NB4 (cell line): ENCODE measurements at regions not wholly inside any gene's neighbourhood (a gene's known extent, or its start where the extent isn't known, plus 50 kb on each side); places are given as distances from the start of the nearest gene placed in this dataset.
"Not testable (repeated sequence)": the region's sequence is repeated elsewhere in the genome, so short reads cannot be mapped to it uniquely, and the experiment has no call there.

Source experiments
- DNase-seq: peaks from one replicate; pipeline ENCODE4 v3.0.0; 2010; ENCODE audit warnings: low read depth
- H3K4me3 ChIP-seq: one replicate; pipeline ENCODE4 v1.5.1; 2011; ENCODE audit warnings: mild to moderate bottlenecking, low read depth, low read length, moderate library complexity
- CTCF ChIP-seq: IDR thresholded peaks from one replicate; pipeline ENCODE4 v1.5.1; 2012; ENCODE audit warnings: low read depth, low read length
- MYC ChIP-seq: IDR thresholded peaks from 2 replicates; pipeline ENCODE4 v1.6.1; 2011; ENCODE audit warnings: low read depth, low read length
- POLR2A ChIP-seq: IDR thresholded peaks from 2 replicates; pipeline ENCODE4 v1.6.1; 2011; ENCODE audit warnings: mild to moderate bottlenecking; ENCODE audit not compliant: insufficient read length; ENCODE audit errors: extremely low read depth
- TF ChIP-seq, protein P1 (sequence below): IDR thresholded peaks from 2 replicates; pipeline ENCODE4 v1.6.1; 2011; ENCODE audit warnings: low read depth, low read length

GRCh38 chr3:22010997-22011396 lies 260.0 kb upstream of the ZNF385D start:
- TF ChIP-seq POLR2A (no peak), MYC (no peak), CTCF (no peak)
- TF ChIP-seq, protein P1, sequence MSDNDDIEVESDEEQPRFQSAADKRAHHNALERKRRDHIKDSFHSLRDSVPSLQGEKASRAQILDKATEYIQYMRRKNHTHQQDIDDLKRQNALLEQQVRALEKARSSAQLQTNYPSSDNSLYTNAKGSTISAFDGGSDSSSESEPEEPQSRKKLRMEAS, result no peak
- DNase-seq, result no peak
- no peak overlapping the region for H3K4me3 ChIP-seq

GRCh38 chr3:22012471-22012870 lies 261.5 kb upstream of the ZNF385D start:
- DNase-seq, result no peak

DNA sequence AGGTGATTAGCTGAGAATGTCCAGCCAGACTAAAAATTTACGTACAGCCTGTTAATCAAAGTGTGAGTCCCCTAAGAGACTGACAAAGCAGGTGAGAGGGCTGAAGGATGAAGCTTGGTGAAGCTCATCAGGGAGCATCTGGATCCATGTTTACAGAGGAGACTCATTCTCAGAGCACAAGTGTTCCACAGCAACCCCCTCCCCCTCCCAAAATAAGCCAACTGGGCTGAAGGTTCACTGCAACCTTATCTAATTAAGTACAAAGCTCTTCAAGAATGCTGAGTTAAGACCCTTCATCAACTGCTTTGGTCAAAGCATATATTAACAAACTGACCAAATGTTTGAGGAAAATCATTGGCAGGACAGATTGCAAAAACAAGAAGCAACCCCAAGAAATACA lies 262.6 kb upstream of the ZNF385D start:
- TF ChIP-seq POLR2A, result no peak
- no peak for TF ChIP-seq MYC
- TF ChIP-seq, protein P1, result no peak
- TF ChIP-seq CTCF, result no peak
- DNase-seq, result no peak
- H3K4me3 ChIP-seq, result no peak overlapping the region

More at GRCh38 chr3:22012471-22012870, 261.5 kb upstream of the ZNF385D start:
- no peak overlapping the region for H3K4me3 ChIP-seq
- TF ChIP-seq, protein P1, result no peak
- no peak for TF ChIP-seq CTCF
- no peak for TF ChIP-seq POLR2A
- no peak for TF ChIP-seq MYC

- TF ChIP-seq POLR2A (no peak), CTCF (no peak), MYC (no peak)
- TF ChIP-seq, protein P1, result no peak
Measured at GRCh38 chr3:22016197-22016596, 265.2 kb upstream of the ZNF385D start.

DNA sequence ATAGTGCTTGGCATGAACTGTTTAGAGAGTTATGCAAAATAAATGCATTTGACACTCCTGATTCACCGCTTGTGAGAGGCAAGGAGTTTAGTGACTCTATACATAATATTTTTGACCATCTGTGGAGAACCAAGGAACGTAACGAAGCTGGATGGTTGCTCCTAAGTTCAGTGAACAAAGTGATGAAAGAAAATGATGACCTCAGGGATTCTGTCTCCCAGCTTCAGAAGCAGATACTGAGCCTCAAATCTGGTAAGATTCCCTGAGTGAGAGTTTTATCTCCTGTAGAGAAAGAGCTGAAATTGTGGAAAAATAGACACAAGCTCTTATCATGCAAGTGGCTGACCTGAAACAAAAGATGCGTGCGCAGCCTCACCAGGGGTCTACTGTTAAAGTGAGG lies 273.6 kb upstream of the ZNF385D start:
- DNase-seq, H3K4me3 ChIP-seq: not testable (repeated sequence)

More at GRCh38 chr3:22016197-22016596, 265.2 kb upstream of the ZNF385D start:
- DNase-seq, result no peak
- no peak overlapping the region for H3K4me3 ChIP-seq

GRCh38 chr3:22029480-22029879 lies 278.5 kb upstream of the ZNF385D start:
- no peak overlapping the region for H3K4me3 ChIP-seq
- no peak for TF ChIP-seq CTCF
- TF ChIP-seq POLR2A, result no peak
- TF ChIP-seq, protein P1, result no peak
- TF ChIP-seq MYC, result no peak
- no peak for DNase-seq
